GM06990 (cell line): ENCODE measurements at regions not wholly inside any gene's neighbourhood (a gene's known extent, or its start where the extent isn't known, plus 50 kb on each side); places are given as distances from the start of the nearest gene placed in this dataset.

Source experiments
- DNase-seq: peaks from one replicate; pipeline ENCODE4 v3.0.0-alpha.2; 2011; ENCODE audit not compliant: insufficient read length; ENCODE audit errors: extremely low read depth
- H3K27me3 ChIP-seq: replicated peaks from 2 replicates; pipeline ENCODE4 v1.6.0; 2011; ENCODE audit warnings: low read length; ENCODE audit not compliant: control insufficient read depth, insufficient read depth
- H3K36me3 ChIP-seq: 2 replicates; pipeline ENCODE4 v1.5.1; 2011; ENCODE audit warnings: low read length; ENCODE audit not compliant: control insufficient read depth, insufficient read depth
- H3K4me3 ChIP-seq: replicated peaks from 2 replicates; pipeline ENCODE4 v1.5.1; 2011; ENCODE audit warnings: low read depth, mild to moderate bottlenecking, control low read depth, low read length
- CTCF ChIP-seq: IDR thresholded peaks from 2 replicates; pipeline ENCODE4 v1.5.1; 2011; ENCODE audit warnings: low read length, control low read depth, mild to moderate bottlenecking, inconsistent platforms; ENCODE audit not compliant: insufficient read depth, poor library complexity, severe bottlenecking

DNA sequence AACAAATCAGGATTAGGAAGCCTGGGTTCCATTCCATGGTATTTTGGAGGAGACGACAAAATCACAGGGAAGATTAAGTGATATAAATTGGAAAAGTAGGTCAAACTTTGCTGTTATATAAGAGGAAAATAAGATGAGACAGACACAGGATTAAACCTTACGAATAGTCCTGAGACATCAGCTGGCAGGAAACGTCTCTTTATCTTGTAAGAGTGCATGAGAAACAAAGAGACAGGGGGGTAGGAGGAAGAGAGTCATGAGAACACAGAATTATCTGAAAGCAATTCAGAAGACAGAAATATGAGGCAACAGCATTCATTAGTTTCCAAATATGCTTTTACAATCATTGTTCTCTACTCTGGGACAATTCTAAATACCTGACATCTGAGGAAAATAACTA, 310.6 kb upstream of the MIR17HG start:
- no peaks in the 10 kb centered on the region for H3K27me3 ChIP-seq
- no peak for TF ChIP-seq CTCF
- no peak for DNase-seq

GRCh38 chr13:91042870-91043269, 304.6 kb upstream of the MIR17HG start:
- Histone ChIP-seq H3K27me3 (no peaks in the 10 kb centered on the region), H3K4me3 (no peak overlapping the region), H3K36me3 (no peaks in the 10 kb centered on the region)
- no peak for DNase-seq
- TF ChIP-seq CTCF: no peak

More for the DNA sequence above, 310.6 kb upstream of the MIR17HG start:
- no peak overlapping the region for H3K4me3 ChIP-seq
- no peaks in the 10 kb centered on the region for H3K36me3 ChIP-seq

DNA sequence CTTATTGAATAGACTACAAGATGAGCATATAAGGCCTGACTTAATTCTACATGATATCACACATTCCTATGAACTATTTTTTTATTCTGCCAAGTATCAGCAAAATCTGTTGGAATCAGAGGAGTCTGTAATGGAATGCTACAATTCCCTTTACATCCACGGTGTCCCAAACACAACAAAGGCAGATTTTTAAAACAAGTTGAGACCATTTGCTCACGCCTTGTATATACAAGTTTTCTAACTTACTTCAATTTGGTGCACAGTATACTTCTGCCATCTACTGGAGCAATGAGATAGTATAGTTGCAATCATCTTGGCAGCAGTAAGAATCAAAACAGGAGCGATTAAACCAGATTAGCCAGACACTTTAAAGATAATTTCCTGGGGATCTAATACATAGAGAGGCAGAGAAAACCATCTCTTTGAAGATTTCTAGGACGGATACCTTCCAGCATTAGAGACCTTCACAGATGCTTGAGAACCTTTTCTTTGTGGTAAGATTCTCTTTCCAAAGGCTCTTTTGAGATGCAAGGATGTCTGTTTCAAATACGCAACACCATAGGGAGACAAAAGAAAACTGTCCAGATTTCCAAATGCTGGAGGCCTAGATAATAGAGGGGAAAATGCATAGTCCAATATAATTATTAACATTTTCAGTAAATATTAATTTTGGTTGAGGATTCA, 302.0 kb upstream of the MIR17HG start:
- DNase-seq: no peak
- H3K36me3 ChIP-seq: no peaks in the 10 kb centered on the region
- no peaks in the 10 kb centered on the region for H3K27me3 ChIP-seq
- no peak overlapping the region for H3K4me3 ChIP-seq
- TF ChIP-seq CTCF: peak; percentile 45

GRCh38 chr13:91046715-91047327, 300.7 kb upstream of the MIR17HG start:
- Histone ChIP-seq H3K4me3 (no peak overlapping the region), H3K27me3 (no peaks in the 10 kb centered on the region), H3K36me3 (no peaks in the 10 kb centered on the region)
- no peak for DNase-seq
- TF ChIP-seq CTCF: no peak

GRCh38 chr13:91050970-91051369, 296.5 kb upstream of the MIR17HG start:
- no peaks in the 10 kb centered on the region for H3K36me3 ChIP-seq
- no peak for DNase-seq
- no peak for TF ChIP-seq CTCF
- H3K27me3 ChIP-seq: no peaks in the 10 kb centered on the region
- no peak overlapping the region for H3K4me3 ChIP-seq
